HepG2 (cell line): ENCODE measurements at regions not wholly inside any gene's neighbourhood (a gene's known extent, or its start where the extent isn't known, plus 50 kb on each side); places are given as distances from the start of the nearest gene placed in this dataset.

Experiments
- ARNTL ChIP-seq: sonication (generic); formaldehyde crosslinking; IDR thresholded peaks from 2 replicates; pipeline ENCODE4 v1.4.0; 2020; ENCODE audit warnings: mild to moderate bottlenecking, missing genetic modification reagents
- CBFB ChIP-seq: sonication (generic); formaldehyde crosslinking; IDR thresholded peaks from 2 replicates; pipeline ENCODE4 v1.4.0; 2020; ENCODE audit warnings: missing genetic modification reagents
- SRSF1 ChIP-seq: fragments of 200-400 bp; formaldehyde crosslinking; optimal IDR thresholded peaks from 2 replicates; pipeline ENCODE3; 2017; ENCODE audit warnings: mild to moderate bottlenecking, low read depth, low read length, moderate library complexity
- ZNF282 ChIP-seq: fragments of 450-650 bp; IDR thresholded peaks from 2 replicates; pipeline ENCODE4 v1.6.1; 2018; ENCODE audit not compliant: partially characterized antibody
- ZNF337 ChIP-seq: sonication (generic); formaldehyde crosslinking; IDR thresholded peaks from 2 replicates; pipeline ENCODE4 v1.5.1; 2020; ENCODE audit warnings: missing genetic modification reagents, low read depth, mild to moderate bottlenecking, borderline replicate concordance
- ZNF501 ChIP-seq: sonication (generic); formaldehyde crosslinking; IDR thresholded peaks from 2 replicates; pipeline ENCODE4 v1.5.1; 2020; ENCODE audit warnings: mild to moderate bottlenecking, moderate library complexity, missing genetic modification reagents
- ZNF713 ChIP-seq: sonication (generic); formaldehyde crosslinking; IDR thresholded peaks from 2 replicates; pipeline ENCODE4 v1.4.0; 2020; ENCODE audit warnings: mild to moderate bottlenecking, missing genetic modification reagents
- ZNF772 ChIP-seq: sonication (generic); formaldehyde crosslinking; IDR thresholded peaks from 2 replicates; pipeline ENCODE4 v1.5.0; 2020; ENCODE audit warnings: mild to moderate bottlenecking, missing genetic modification reagents
- TF ChIP-seq, protein P1 (sequence below): sonication (generic); formaldehyde crosslinking; IDR thresholded peaks from 2 replicates; pipeline ENCODE4 v1.4.0; 2020; ENCODE audit warnings: missing genetic modification reagents
- TF ChIP-seq, protein P2 (sequence below): sonication (generic); formaldehyde crosslinking; IDR thresholded peaks from 2 replicates; pipeline ENCODE4 v1.4.0; 2020; ENCODE audit warnings: low read depth, missing genetic modification reagents
- TF ChIP-seq, protein P3 (sequence below): sonication (generic); formaldehyde crosslinking; conservative IDR thresholded peaks from 2 replicates; pipeline ENCODE4 v1.5.0; 2020; ENCODE audit warnings: missing genetic modification reagents
- TF ChIP-seq, protein P4 (sequence below): IDR thresholded peaks from 2 replicates; pipeline ENCODE4 v1.6.1; 2016; ENCODE audit warnings: missing biosample characterization, missing genetic modification reagents, low read depth
- TF ChIP-seq, protein P5 (sequence below): IDR thresholded peaks from 2 replicates; pipeline ENCODE4 v1.6.1; 2016; ENCODE audit warnings: missing compliant biosample characterization, missing genetic modification reagents, borderline replicate concordance
- TF ChIP-seq, protein P6 (sequence below): IDR thresholded peaks from 2 replicates; pipeline ENCODE4 v1.6.1; 2012; ENCODE audit warnings: low read length, improper control_type of control experiment

DNA sequence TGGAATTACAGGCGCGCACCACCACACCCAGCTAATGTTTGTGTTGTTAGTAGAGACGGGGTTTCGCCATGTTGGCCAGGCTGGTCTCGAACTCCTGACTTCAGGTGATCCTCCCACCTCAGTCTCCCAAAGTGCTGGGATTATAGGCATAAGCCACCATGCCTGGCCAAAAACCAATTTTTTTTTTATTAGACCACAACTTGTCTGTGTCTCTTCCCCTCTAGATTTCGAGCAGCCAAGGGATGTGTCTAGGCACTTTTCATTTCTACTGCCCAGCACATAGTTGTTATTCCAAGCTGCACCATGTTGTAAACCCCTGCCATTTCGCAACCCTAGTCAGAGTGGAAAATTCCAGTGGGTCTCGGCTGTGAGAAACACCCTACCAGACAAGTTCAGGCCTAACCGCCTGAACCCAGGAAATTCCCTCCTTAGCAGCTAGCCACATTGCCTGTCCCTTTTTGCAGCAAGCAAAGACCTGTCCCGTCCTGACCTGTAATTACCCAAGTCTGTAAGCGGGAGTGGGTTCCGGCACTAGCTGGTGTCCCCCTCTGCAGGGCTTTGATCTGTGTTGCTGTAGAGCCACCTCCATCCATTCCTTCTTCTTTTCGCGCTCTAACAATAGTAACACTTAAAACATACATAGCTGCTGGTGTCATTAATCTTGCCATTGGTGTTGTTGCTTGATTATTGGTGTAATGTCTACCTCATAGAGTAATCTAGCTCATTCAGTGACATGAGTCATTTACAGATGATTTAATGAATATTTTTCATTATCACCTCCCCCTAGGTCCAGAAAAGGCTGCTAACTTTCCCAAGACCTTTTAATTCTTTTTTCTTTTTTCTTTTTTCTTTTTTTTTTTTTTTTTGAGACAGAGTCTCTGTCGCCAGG, 77.3 kb upstream of the ATF7IP2 start (continued):
- TF ChIP-seq SRSF1 (no peak), ZNF282 (no peak), ZNF501 (CRISPR knock-in tag) (peak; percentile 48; the same call in 1 of the 2 replicates), ARNTL (CRISPR knock-in tag) (0 out of 2 replicates have a peak, but pooled peaks have one; percentile 49), CBFB (CRISPR knock-in tag) (no peak), ZNF772 (CRISPR knock-in tag) (0 out of 2 replicates have a peak, but pooled peaks have one; percentile 16), ZNF337 (no peak), ZNF713 (no peak)
- TF ChIP-seq, protein P1, sequence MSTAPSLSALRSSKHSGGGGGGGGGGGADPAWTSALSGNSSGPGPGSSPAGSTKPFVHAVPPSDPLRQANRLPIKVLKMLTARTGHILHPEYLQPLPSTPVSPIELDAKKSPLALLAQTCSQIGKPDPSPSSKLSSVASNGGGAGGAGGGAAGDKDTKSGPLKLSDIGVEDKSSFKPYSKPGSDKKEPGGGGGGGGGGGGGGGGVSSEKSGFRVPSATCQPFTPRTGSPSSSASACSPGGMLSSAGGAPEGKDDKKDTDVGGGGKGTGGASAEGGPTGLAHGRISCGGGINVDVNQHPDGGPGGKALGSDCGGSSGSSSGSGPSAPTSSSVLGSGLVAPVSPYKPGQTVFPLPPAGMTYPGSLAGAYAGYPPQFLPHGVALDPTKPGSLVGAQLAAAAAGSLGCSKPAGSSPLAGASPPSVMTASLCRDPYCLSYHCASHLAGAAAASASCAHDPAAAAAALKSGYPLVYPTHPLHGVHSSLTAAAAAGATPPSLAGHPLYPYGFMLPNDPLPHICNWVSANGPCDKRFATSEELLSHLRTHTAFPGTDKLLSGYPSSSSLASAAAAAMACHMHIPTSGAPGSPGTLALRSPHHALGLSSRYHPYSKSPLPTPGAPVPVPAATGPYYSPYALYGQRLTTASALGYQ (CRISPR knock-in tag), result no peak
- TF ChIP-seq, protein P2, sequence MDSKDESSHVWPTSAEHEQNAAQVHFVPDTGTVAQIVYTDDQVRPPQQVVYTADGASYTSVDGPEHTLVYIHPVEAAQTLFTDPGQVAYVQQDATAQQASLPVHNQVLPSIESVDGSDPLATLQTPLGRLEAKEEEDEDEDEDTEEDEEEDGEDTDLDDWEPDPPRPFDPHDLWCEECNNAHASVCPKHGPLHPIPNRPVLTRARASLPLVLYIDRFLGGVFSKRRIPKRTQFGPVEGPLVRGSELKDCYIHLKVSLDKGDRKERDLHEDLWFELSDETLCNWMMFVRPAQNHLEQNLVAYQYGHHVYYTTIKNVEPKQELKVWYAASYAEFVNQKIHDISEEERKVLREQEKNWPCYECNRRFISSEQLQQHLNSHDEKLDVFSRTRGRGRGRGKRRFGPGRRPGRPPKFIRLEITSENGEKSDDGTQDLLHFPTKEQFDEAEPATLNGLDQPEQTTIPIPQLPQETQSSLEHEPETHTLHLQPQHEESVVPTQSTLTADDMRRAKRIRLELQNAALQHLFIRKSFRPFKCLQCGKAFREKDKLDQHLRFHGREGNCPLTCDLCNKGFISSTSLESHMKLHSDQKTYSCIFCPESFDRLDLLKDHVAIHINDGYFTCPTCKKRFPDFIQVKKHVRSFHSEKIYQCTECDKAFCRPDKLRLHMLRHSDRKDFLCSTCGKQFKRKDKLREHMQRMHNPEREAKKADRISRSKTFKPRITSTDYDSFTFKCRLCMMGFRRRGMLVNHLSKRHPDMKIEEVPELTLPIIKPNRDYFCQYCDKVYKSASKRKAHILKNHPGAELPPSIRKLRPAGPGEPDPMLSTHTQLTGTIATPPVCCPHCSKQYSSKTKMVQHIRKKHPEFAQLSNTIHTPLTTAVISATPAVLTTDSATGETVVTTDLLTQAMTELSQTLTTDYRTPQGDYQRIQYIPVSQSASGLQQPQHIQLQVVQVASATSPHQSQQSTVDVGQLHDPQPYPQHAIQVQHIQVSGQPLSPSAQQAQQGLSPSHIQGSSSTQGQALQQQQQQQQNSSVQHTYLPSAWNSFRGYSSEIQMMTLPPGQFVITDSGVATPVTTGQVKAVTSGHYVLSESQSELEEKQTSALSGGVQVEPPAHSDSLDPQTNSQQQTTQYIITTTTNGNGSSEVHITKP (CRISPR knock-in tag), result peak; percentile 43; the same call in 1 of the 2 replicates
- TF ChIP-seq, protein P3, sequence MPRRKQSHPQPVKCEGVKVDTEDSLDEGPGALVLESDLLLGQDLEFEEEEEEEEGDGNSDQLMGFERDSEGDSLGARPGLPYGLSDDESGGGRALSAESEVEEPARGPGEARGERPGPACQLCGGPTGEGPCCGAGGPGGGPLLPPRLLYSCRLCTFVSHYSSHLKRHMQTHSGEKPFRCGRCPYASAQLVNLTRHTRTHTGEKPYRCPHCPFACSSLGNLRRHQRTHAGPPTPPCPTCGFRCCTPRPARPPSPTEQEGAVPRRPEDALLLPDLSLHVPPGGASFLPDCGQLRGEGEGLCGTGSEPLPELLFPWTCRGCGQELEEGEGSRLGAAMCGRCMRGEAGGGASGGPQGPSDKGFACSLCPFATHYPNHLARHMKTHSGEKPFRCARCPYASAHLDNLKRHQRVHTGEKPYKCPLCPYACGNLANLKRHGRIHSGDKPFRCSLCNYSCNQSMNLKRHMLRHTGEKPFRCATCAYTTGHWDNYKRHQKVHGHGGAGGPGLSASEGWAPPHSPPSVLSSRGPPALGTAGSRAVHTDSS (CRISPR knock-in tag), result 0 out of 2 replicates have a peak, but pooled peaks have one; percentile 83
- TF ChIP-seq, protein P4, sequence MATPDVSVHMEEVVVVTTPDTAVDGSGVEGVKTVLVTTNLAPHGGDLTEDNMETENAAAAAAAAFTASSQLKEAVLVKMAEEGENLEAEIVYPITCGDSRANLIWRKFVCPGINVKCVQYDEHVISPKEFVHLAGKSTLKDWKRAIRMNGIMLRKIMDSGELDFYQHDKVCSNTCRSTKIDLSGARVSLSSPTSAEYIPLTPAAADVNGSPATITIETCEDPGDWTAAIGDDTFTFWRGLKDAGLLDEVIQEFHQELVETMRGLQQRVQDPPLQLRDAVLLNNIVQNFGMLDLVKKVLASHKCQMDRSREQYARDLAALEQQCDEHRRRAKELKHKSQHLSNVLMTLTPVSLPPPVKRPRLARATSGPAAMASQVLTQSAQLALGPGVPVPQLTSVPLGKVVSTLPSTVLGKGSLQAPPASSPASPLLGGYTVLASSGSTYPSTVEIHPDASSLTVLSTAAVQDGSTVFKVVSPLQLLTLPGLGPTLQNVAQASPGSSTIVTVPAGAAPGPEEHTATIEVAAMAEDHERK (CRISPR knock-in tag), result no peak
- TF ChIP-seq, protein P5, sequence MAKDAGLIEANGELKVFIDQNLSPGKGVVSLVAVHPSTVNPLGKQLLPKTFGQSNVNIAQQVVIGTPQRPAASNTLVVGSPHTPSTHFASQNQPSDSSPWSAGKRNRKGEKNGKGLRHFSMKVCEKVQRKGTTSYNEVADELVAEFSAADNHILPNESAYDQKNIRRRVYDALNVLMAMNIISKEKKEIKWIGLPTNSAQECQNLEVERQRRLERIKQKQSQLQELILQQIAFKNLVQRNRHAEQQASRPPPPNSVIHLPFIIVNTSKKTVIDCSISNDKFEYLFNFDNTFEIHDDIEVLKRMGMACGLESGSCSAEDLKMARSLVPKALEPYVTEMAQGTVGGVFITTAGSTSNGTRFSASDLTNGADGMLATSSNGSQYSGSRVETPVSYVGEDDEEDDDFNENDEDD (CRISPR knock-in tag), result peak; percentile 51; the same call in 1 of the 2 replicates
- TF ChIP-seq, protein P6, sequence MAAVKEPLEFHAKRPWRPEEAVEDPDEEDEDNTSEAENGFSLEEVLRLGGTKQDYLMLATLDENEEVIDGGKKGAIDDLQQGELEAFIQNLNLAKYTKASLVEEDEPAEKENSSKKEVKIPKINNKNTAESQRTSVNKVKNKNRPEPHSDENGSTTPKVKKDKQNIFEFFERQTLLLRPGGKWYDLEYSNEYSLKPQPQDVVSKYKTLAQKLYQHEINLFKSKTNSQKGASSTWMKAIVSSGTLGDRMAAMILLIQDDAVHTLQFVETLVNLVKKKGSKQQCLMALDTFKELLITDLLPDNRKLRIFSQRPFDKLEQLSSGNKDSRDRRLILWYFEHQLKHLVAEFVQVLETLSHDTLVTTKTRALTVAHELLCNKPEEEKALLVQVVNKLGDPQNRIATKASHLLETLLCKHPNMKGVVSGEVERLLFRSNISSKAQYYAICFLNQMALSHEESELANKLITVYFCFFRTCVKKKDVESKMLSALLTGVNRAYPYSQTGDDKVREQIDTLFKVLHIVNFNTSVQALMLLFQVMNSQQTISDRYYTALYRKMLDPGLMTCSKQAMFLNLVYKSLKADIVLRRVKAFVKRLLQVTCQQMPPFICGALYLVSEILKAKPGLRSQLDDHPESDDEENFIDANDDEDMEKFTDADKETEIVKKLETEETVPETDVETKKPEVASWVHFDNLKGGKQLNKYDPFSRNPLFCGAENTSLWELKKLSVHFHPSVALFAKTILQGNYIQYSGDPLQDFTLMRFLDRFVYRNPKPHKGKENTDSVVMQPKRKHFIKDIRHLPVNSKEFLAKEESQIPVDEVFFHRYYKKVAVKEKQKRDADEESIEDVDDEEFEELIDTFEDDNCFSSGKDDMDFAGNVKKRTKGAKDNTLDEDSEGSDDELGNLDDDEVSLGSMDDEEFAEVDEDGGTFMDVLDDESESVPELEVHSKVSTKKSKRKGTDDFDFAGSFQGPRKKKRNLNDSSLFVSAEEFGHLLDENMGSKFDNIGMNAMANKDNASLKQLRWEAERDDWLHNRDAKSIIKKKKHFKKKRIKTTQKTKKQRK, result no peak
